Fibroblast of lung (primary cell): ENCODE measurements at regions not wholly inside any gene's neighbourhood (a gene's known extent, or its start where the extent isn't known, plus 50 kb on each side); places are given as distances from the start of the nearest gene placed in this dataset.
"Not testable (repeated sequence)": the region's sequence is repeated elsewhere in the genome, so short reads cannot be mapped to it uniquely, and the experiment has no call there.

ENCODE experiments used
- DNase-seq, 2 donors: peaks; one replicate each; pipeline versions ENCODE4 v3.0.0 to v3.0.0-alpha.2; 2010; ENCODE audit warnings: low read depth in 2 of 2
- H2AFZ ChIP-seq: 2 replicates; pipeline ENCODE4 v1.5.1; 2012; ENCODE audit warnings: low read length, control low read depth, inconsistent platforms
- H3K27ac ChIP-seq: 2 replicates; pipeline ENCODE4 v1.5.1; 2011; ENCODE audit warnings: low read length, control low read depth; ENCODE audit not compliant: insufficient read depth
- H3K27me3 ChIP-seq: 2 replicates; pipeline ENCODE4 v1.5.1; 2011; ENCODE audit warnings: mild to moderate bottlenecking, low read length; ENCODE audit not compliant: control insufficient read depth, insufficient read depth
- H3K36me3 ChIP-seq: 2 replicates; pipeline ENCODE4 v1.5.1; 2011; ENCODE audit warnings: low read length; ENCODE audit not compliant: control insufficient read depth, insufficient read depth
- H3K4me1 ChIP-seq: 2 replicates; pipeline ENCODE4 v1.5.1; 2011; ENCODE audit warnings: low read length; ENCODE audit not compliant: control insufficient read depth, insufficient read depth; ENCODE audit errors: extremely low read depth
- H3K4me2 ChIP-seq: 2 replicates; pipeline ENCODE4 v1.5.1; 2011; ENCODE audit warnings: low read length, control low read depth; ENCODE audit not compliant: insufficient read depth; ENCODE audit errors: extremely low read depth
- H3K4me3 ChIP-seq, 4 experiments: fragments of 200-600 bp in 1 of 4; sonication (generic) in 1 of 4; replicated peaks in 1 of 4; 2 replicates each; pipeline ENCODE4 v1.5.1; 2011 to 2016; ENCODE audit warnings: low read length in 4 of 4, low read depth in 3 of 4, mild to moderate bottlenecking in 3 of 4, control low read depth in 2 of 4, inconsistent platforms in 1 of 4, mixed read lengths in 1 of 4; ENCODE audit not compliant: insufficient read depth in 1 of 4; ENCODE audit errors: control extremely low read depth in 1 of 4
- H3K79me2 ChIP-seq: 2 replicates; pipeline ENCODE4 v1.5.1; 2012; ENCODE audit warnings: mild to moderate bottlenecking, low read length, inconsistent platforms; ENCODE audit not compliant: control insufficient read depth, insufficient read depth
- H3K9ac ChIP-seq: 2 replicates; pipeline ENCODE4 v1.5.1; 2011; ENCODE audit warnings: mild to moderate bottlenecking, low read length, control low read depth; ENCODE audit not compliant: insufficient read depth
- H3K9me3 ChIP-seq: 2 replicates; pipeline ENCODE4 v1.5.1; 2012; ENCODE audit warnings: low read depth, low read length; ENCODE audit not compliant: control insufficient read depth, insufficient read depth
- H4K20me1 ChIP-seq: 2 replicates; pipeline ENCODE4 v1.5.1; 2011; ENCODE audit warnings: low read length; ENCODE audit not compliant: control insufficient read depth, insufficient read depth; ENCODE audit errors: extremely low read depth
- EZH2 ChIP-seq: IDR thresholded peaks from 2 replicates; pipeline ENCODE4 v1.5.1; 2012; ENCODE audit warnings: low read length, control low read depth, mild to moderate bottlenecking; ENCODE audit errors: missing control alignments
- TF ChIP-seq, protein P1 (sequence below), 2 donors: IDR thresholded peaks in 1 of 2; conservative IDR thresholded peaks in 1 of 2; 1 replicate in 1 of 2; 2 replicates in 1 of 2; pipeline ENCODE4 v1.5.1; 2011 to 2012; ENCODE audit warnings: low read length in 2 of 2, control low read depth in 1 of 2, inconsistent platforms in 1 of 2, low read depth in 1 of 2, mild to moderate bottlenecking in 1 of 2

DNA sequence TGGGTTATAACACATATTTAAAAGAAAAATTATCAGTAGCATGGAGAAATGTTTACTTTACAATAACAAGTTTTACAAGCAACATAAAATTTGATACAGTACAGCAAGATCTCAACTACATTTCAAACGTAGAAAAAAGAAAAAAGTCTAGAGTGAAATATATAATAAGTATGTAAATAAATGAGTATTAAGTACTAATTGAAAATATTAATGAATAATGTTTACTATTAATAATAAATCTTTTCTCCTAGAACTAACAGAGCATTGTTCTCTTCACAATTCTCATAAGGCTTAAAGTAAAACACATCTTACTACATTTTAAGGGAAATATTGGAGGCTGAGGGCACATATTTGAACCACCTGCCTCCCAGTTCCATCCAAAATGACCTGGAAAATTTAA, 72.1 kb downstream of the TMEM212 start:
- H3K27me3 ChIP-seq, result no peaks in the 10 kb centered on the region
- no peak overlapping the region for H3K4me2 ChIP-seq
- no peak for DNase-seq
- no peaks in the 10 kb centered on the region for H3K36me3 ChIP-seq
- no peak overlapping the region for H3K9ac ChIP-seq
- no peaks in the 10 kb centered on the region for H3K79me2 ChIP-seq
- no peaks in the 10 kb centered on the region for H3K9me3 ChIP-seq
- TF ChIP-seq, protein P1, sequence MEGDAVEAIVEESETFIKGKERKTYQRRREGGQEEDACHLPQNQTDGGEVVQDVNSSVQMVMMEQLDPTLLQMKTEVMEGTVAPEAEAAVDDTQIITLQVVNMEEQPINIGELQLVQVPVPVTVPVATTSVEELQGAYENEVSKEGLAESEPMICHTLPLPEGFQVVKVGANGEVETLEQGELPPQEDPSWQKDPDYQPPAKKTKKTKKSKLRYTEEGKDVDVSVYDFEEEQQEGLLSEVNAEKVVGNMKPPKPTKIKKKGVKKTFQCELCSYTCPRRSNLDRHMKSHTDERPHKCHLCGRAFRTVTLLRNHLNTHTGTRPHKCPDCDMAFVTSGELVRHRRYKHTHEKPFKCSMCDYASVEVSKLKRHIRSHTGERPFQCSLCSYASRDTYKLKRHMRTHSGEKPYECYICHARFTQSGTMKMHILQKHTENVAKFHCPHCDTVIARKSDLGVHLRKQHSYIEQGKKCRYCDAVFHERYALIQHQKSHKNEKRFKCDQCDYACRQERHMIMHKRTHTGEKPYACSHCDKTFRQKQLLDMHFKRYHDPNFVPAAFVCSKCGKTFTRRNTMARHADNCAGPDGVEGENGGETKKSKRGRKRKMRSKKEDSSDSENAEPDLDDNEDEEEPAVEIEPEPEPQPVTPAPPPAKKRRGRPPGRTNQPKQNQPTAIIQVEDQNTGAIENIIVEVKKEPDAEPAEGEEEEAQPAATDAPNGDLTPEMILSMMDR (conservative IDR thresholded peaks at IDR 0.05 in 1 of 2, IDR thresholded peaks at IDR 0.05 in 1 of 2; ENCODE audit: low read depth in 1 of 2, low read length in 2 of 2), result no peak
- TF ChIP-seq EZH2, result no peak
- H3K4me1 ChIP-seq, result no peaks in the 10 kb centered on the region
- no peak overlapping the region for H3K27ac ChIP-seq
- no peak overlapping the region for H2AFZ ChIP-seq
- no peaks in the 10 kb centered on the region for H4K20me1 ChIP-seq
- H3K4me3 ChIP-seq, result no peak overlapping the region

DNA sequence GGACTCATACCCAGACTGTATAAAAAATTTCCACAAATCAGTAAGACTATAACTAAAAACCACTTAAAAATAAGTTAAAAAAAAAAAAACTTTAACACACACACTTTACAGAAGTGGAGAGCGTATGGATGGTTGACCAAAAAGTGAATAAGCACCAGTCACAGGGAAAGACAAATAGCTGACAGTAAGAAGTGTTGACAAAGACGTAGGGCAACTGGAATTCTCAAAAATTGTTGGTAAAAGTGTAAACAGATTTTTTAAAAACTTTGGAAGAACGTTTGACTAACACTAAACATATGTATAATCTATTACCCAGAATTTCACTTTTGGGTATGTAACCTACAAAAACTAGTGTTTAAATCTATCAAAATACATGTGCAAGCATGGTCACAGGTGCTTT, 73.7 kb downstream of the TMEM212 start:
- H2AFZ ChIP-seq, result no peak overlapping the region
- no peak overlapping the region for H3K9ac ChIP-seq
- no peak for DNase-seq
- no peak overlapping the region for H3K4me2 ChIP-seq
- H3K9me3 ChIP-seq, result no peaks in the 10 kb centered on the region
- no peak overlapping the region for H3K4me3 ChIP-seq
- no peaks in the 10 kb centered on the region for H3K36me3 ChIP-seq
- H4K20me1 ChIP-seq, result no peaks in the 10 kb centered on the region
- no peak overlapping the region for H3K27ac ChIP-seq
- no peaks in the 10 kb centered on the region for H3K27me3 ChIP-seq
- no peak for TF ChIP-seq EZH2
- TF ChIP-seq, protein P1 (conservative IDR thresholded peaks at IDR 0.05 in 1 of 2, IDR thresholded peaks at IDR 0.05 in 1 of 2; ENCODE audit: low read depth in 1 of 2, low read length in 2 of 2), result no peak
- no peaks in the 10 kb centered on the region for H3K79me2 ChIP-seq
- no peaks in the 10 kb centered on the region for H3K4me1 ChIP-seq

DNA sequence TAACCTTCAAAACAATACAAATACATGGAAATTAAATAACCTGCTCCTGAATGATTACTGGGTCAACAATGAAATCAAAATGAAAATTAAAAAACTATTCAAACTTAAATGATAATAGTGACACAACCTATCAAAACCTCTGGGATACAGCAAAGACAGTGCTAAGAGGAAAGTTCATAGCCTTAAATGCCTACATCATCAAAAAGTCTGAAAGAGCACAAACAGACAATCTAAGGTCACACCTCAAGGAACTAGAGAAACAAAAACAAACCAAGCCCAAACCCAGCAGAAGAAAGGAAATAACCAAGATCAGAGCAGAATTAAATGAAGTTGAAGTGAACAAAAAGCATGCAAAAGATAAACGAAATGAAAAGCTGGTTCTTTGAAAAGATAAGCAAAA, 79.5 kb downstream of the TMEM212 start:
- H2AFZ ChIP-seq, H3K27me3 ChIP-seq, H3K9ac ChIP-seq, H3K27ac ChIP-seq, H3K4me2 ChIP-seq, H3K4me3 ChIP-seq, H3K36me3 ChIP-seq, H3K9me3 ChIP-seq, H4K20me1 ChIP-seq, H3K79me2 ChIP-seq, H3K4me1 ChIP-seq, DNase-seq: not testable (repeated sequence)

DNA sequence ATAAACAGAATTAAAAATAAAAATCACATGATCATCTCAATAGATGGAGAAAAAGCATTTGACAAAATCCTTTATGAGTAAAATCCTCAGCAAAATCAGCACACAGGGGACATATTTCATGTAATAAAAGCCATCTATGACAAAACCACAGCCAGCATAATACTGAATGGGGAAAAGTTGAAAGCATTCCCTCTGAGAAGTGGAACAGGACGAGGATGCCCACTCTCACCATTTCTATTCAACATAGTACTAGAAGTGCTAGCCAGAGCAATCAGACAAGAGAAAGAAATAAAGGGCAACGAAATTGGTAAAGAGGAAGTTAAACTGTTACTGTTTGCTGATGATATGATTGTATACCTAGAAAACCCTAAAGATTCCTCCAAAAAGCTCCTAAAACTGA, 80.5 kb downstream of the TMEM212 start:
- H3K9me3 ChIP-seq, result not testable (repeated sequence)

DNA sequence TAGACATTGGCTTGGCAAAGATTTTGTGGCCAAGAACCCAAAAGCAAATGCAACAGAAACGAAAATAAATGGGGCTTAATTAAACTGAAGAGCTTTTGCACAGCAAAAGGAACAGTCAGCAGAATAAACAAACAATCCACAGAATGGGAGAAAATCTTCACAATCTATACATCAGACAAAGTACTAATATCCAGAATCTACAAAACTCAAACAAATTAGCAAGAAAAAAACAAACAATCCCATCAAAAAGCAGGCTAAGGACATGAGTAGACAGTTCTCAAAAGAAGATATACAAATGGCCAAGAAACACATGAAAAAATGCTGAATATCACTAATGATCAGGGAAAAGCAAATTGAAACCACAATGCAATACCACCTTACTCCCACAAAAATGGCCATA, 81.7 kb downstream of the TMEM212 start:
- DNase-seq, H3K4me2 ChIP-seq, H3K4me3 ChIP-seq, H2AFZ ChIP-seq, H4K20me1 ChIP-seq, H3K27me3 ChIP-seq, H3K36me3 ChIP-seq, H3K9ac ChIP-seq, H3K79me2 ChIP-seq, H3K4me1 ChIP-seq, H3K9me3 ChIP-seq, H3K27ac ChIP-seq: not testable (repeated sequence)

More for the DNA sequence above, 80.5 kb downstream of the TMEM212 start:
- not testable (repeated sequence) for H3K79me2 ChIP-seq, H3K9ac ChIP-seq, H2AFZ ChIP-seq, H3K4me2 ChIP-seq, H3K27ac ChIP-seq, H3K4me1 ChIP-seq, H4K20me1 ChIP-seq, H3K4me3 ChIP-seq, H3K36me3 ChIP-seq, DNase-seq, H3K27me3 ChIP-seq
